B cell (primary cell): ENCODE measurements at regions not wholly inside any gene's neighbourhood (a gene's known extent, or its start where the extent isn't known, plus 50 kb on each side); places are given as distances from the start of the nearest gene placed in this dataset.

Experiments
- ATAC-seq: fragments of 200-7000 bp; cut with Tn5 transposase; one replicate; pipeline ENCODE4 v1.10.0; 2021; ENCODE audit warnings: low read depth, mild to moderate bottlenecking, moderate number of reproducible peaks, moderate library complexity
- CTCF ChIA-PET: fragments of 350-600 bp; sonication (Branson Sonifier 250); formaldehyde crosslinking; loops from one replicate; lab custom pipeline; 2021; ENCODE audit warnings: antibody characterized with exemption, inconsistent platforms; lab: Charles Lee
- POLR2A ChIA-PET: fragments of 350-600 bp; sonication (Branson Sonifier 250); formaldehyde crosslinking; loops from one replicate; lab custom pipeline; 2021; ENCODE audit warnings: antibody characterized with exemption; lab: Charles Lee
- DNase-seq: peaks from one replicate; pipeline ENCODE4 v3.0.0; 2013
- H2AFZ ChIP-seq: 2 replicates; pipeline ENCODE4 v1.6.1; 2012; ENCODE audit warnings: mild to moderate bottlenecking, low read depth, low read length; ENCODE audit not compliant: insufficient read depth, poor library complexity, severe bottlenecking
- H3K27ac ChIP-seq, 2 donors: 1 replicate in 1 of 2; 2 replicates in 1 of 2; pipeline ENCODE4 v1.5.1; 2012 to 2013; ENCODE audit warnings: low read length in 2 of 2, mild to moderate bottlenecking in 2 of 2, moderate library complexity in 1 of 2
- H3K27me3 ChIP-seq, 4 experiments: fragments of 200-600 bp in 1 of 4; sonication (generic) in 1 of 4; replicated peaks in 1 of 4; 1 replicate in 2 of 4; 2 replicates in 2 of 4; pipeline versions ENCODE4 v1.6.1 to v1.7.0; 2013 to 2016; ENCODE audit warnings: low read length in 3 of 4, mild to moderate bottlenecking in 2 of 4, mixed read lengths in 1 of 4, moderate library complexity in 1 of 4; ENCODE audit not compliant: insufficient read depth in 4 of 4, control insufficient read depth in 3 of 4; ENCODE audit errors: control extremely low read depth in 1 of 4
- H3K36me3 ChIP-seq, 2 experiments: replicated peaks in 1 of 2; 1 replicate in 1 of 2; 2 replicates in 1 of 2; pipeline versions ENCODE4 v1.6.1 to v1.7.1; 2013; ENCODE audit warnings: low read length in 1 of 2; ENCODE audit not compliant: insufficient read depth in 2 of 2, control insufficient read depth in 1 of 2; ENCODE audit errors: control extremely low read depth in 1 of 2, extremely low read depth in 1 of 2
- H3K4me1 ChIP-seq, 2 donors: fragments of 200-600 bp in 1 of 2; sonication (generic) in 1 of 2; 1 replicate in 1 of 2; 2 replicates in 1 of 2; pipeline versions ENCODE4 v1.5.1 to v1.6.1; 2013 to 2017; ENCODE audit warnings: low read length in 2 of 2; ENCODE audit not compliant: control insufficient read depth in 2 of 2, insufficient read depth in 2 of 2
- H3K4me2 ChIP-seq: replicated peaks from 2 replicates; pipeline ENCODE3; 2012; ENCODE audit warnings: mild to moderate bottlenecking, low read depth, low read length; ENCODE audit not compliant: poor library complexity, severe bottlenecking
- H3K4me3 ChIP-seq, 5 experiments: fragments of 200-600 bp in 1 of 5; sonication (generic) in 1 of 5; 1 replicate in 3 of 5; 2 replicates in 2 of 5; pipeline versions ENCODE4 v1.5.1 to v1.7.0; 2011 to 2016; ENCODE audit warnings: low read length in 4 of 5, mild to moderate bottlenecking in 4 of 5, low read depth in 2 of 5, control low read depth in 1 of 5, moderate library complexity in 1 of 5; ENCODE audit not compliant: insufficient read depth in 1 of 5; ENCODE audit errors: control extremely low read depth in 1 of 5, extremely low read depth in 1 of 5
- H3K79me2 ChIP-seq: fragments of 200-600 bp; sonication (generic); one replicate; pipeline ENCODE4 v1.6.0; 2016; ENCODE audit warnings: low read length; ENCODE audit not compliant: control insufficient read depth, insufficient read depth
- H3K9ac ChIP-seq: fragments of 200-600 bp; sonication (generic); 2 replicates; pipeline ENCODE4 v1.6.1; 2017; ENCODE audit warnings: mild to moderate bottlenecking, low read length, moderate library complexity
- H3K9me3 ChIP-seq, 3 donors: one replicate each; pipeline versions ENCODE4 v1.6.1 to v1.7.1; 2013; ENCODE audit warnings: low read length in 2 of 3; ENCODE audit not compliant: control insufficient read depth in 2 of 3, insufficient read depth in 1 of 3; ENCODE audit errors: control extremely low read depth in 1 of 3
- H4K20me1 ChIP-seq: 2 replicates; pipeline ENCODE4 v1.6.0; 2012; ENCODE audit warnings: mild to moderate bottlenecking, low read length; ENCODE audit not compliant: insufficient read depth, control insufficient read depth, poor library complexity, severe bottlenecking
- H3K27ac Mint-ChIP-seq: one replicate; pipeline ENCODE4 v1.8.0; 2021; ENCODE audit warnings: mixed read lengths
- H3K27me3 Mint-ChIP-seq: one replicate; pipeline ENCODE4 v1.8.0; 2021; ENCODE audit warnings: mixed read lengths
- H3K4me1 Mint-ChIP-seq: one replicate; pipeline ENCODE4 v1.8.0; 2021; ENCODE audit warnings: mixed read lengths
- H3K4me3 Mint-ChIP-seq: one replicate; pipeline ENCODE4 v1.8.0; 2021; ENCODE audit warnings: mixed read lengths
- H3K9me3 Mint-ChIP-seq: one replicate; pipeline ENCODE4 v1.8.0; 2022; ENCODE audit warnings: mixed read lengths; ENCODE audit not compliant: insufficient read depth
- EZH2 ChIP-seq: IDR thresholded peaks from 2 replicates; pipeline ENCODE4 v1.6.1; 2012; ENCODE audit warnings: borderline replicate concordance, low read depth, mild to moderate bottlenecking, moderate library complexity, low read length; ENCODE audit not compliant: insufficient read depth, poor library complexity, severe bottlenecking
- WGBS: methylation state at CpG from one replicate; pipeline ENCODE4 v1.1.5; 2013; ENCODE audit warnings: missing lambda C conversion rate; ENCODE audit not compliant: insufficient coverage; 5-methylcytosine and 5-hydroxymethylcytosine counted together
- intact Hi-C: fragments of 100-400 bp; cut with micrococcal nuclease; formaldehyde crosslinking; loops from one replicate; pipeline ENCODE4 v1.10.0; 2022
- TF ChIP-seq, protein P1 (sequence below): fragments of 200-600 bp; IDR thresholded peaks from one replicate; pipeline ENCODE4 v1.8.0; 2022; ENCODE audit warnings: antibody characterized with exemption, mild to moderate bottlenecking

DNA sequence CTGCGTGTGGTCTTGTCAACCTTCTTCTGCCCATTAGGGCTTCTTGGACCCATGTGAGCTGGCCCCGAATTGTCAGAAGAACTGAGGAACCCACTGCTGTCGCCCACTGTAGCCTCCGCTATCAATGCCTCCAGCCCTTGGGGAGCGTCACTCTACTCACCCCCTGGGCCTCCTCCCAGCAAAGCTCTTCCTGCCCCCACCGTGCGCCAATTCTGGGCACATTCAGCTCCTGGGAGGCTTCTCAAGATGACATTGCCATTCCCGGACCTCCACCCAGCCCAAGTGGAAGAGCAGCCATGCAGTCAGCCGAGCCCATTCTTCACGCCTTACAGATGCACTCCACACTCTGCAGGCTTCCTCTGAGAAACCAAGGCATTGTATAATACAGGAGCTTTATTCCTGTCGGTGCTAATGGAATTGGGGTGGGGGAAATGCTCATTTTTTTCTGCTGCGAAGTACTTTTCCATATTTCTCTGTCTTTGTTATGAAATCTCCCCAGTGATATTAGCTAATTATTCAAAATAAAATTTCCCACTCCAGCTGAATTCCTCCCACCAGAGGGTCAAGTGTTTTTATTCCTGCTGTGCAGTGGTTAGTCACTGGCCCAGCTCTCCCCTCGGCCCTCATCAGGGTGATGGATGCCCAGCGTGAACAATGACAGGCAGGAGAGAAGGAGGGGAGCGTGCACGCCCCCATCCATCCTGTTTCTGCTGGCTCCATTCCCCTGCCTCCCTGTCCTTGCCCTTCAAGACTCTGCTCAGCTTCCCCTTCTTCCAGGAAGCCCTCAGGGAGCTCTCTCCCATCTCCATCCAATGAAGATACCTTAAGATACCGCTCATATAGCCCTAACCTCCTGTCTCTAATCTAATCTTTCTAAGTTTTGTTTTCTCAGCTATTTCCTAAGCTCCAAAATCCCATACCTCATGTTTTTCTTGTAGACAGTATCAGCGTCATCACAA, 87.7 kb downstream of the C16orf95 start:
- 93% methylated on average over 12 of the region's 18 CpGs for WGBS
- no peak overlapping the region for H2AFZ ChIP-seq
- H3K4me3 Mint-ChIP-seq: no peak overlapping the region
- H3K4me3 ChIP-seq: no peak overlapping the region
- H3K27ac Mint-ChIP-seq: no peak overlapping the region
- peaks cover 6% of the 10 kb centered on the region for H3K27me3 Mint-ChIP-seq
- intact Hi-C loops: no loop called here
- no peaks in the 10 kb centered on the region for H3K4me1 Mint-ChIP-seq
- no peak for ATAC-seq
- no peaks in the 10 kb centered on the region for H4K20me1 ChIP-seq
- POLR2A ChIA-PET: no interaction called here
- no peaks in the 10 kb centered on the region for H3K27me3 ChIP-seq
- H3K9me3 ChIP-seq: peaks cover 0 to 4% (median 0%) of the 10 kb centered on the region in 3 donors
- TF ChIP-seq, protein P1, sequence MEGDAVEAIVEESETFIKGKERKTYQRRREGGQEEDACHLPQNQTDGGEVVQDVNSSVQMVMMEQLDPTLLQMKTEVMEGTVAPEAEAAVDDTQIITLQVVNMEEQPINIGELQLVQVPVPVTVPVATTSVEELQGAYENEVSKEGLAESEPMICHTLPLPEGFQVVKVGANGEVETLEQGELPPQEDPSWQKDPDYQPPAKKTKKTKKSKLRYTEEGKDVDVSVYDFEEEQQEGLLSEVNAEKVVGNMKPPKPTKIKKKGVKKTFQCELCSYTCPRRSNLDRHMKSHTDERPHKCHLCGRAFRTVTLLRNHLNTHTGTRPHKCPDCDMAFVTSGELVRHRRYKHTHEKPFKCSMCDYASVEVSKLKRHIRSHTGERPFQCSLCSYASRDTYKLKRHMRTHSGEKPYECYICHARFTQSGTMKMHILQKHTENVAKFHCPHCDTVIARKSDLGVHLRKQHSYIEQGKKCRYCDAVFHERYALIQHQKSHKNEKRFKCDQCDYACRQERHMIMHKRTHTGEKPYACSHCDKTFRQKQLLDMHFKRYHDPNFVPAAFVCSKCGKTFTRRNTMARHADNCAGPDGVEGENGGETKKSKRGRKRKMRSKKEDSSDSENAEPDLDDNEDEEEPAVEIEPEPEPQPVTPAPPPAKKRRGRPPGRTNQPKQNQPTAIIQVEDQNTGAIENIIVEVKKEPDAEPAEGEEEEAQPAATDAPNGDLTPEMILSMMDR: no peak
- no peak for TF ChIP-seq EZH2
- DNase-seq: no peak
- H3K36me3 ChIP-seq: no peaks in the 10 kb centered on the region
- no peaks in the 10 kb centered on the region for H3K79me2 ChIP-seq
- CTCF ChIA-PET: no interaction called here
- H3K4me2 ChIP-seq: no peak overlapping the region
- no peaks in the 10 kb centered on the region for H3K9me3 Mint-ChIP-seq
- no peaks in the 10 kb centered on the region for H3K4me1 ChIP-seq
- H3K27ac ChIP-seq: no peak overlapping the region
- H3K9ac ChIP-seq: no peak overlapping the region

DNA sequence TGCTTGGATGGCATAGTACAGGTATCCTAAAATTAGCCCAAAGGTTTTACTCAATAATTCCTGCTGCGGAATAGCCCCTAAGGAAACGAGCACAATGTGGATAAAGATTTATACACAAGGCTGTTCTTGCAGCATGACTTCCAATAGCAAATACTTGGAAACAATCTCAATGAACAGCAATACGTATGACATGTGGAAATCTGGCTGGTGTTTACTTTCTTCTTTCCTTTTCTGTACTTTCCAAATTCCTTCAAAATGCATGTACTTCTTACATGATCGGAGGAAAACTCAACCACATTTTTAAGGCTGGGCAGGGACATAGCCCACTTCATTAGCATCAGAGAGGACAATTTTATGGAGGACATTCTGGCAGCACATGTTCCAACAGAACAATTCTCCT, 86.6 kb downstream of the C16orf95 start:
- Histone ChIP-seq H2AFZ (no peak overlapping the region), H3K4me1 (peaks cover under 1 to 1% of the 10 kb centered on the region in 2 donors), H3K27ac (no peak overlapping the region), H3K79me2 (no peaks in the 10 kb centered on the region), H3K27me3 (peaks cover 0 to 2% (median 0%) of the 10 kb centered on the region in 4 experiments), H3K4me2 (no peak overlapping the region), H3K4me3 (no peak overlapping the region), H4K20me1 (no peaks in the 10 kb centered on the region), H3K9ac (no peak overlapping the region), H3K9me3 (peaks cover 0 to 4% (median 0%) of the 10 kb centered on the region in 3 donors), H3K36me3 (no peaks in the 10 kb centered on the region)
- no peaks in the 10 kb centered on the region for H3K9me3 Mint-ChIP-seq
- H3K27me3 Mint-ChIP-seq: peaks cover 7% of the 10 kb centered on the region
- ATAC-seq (no peak), DNase-seq (no peak)
- WGBS: 85% methylated on average over 4 of the region's 4 CpGs
- no peak overlapping the region for H3K4me3 Mint-ChIP-seq
- H3K4me1 Mint-ChIP-seq: peaks cover 2% of the 10 kb centered on the region
- POLR2A ChIA-PET: no interaction called here
- CTCF ChIA-PET: no interaction called here
- H3K27ac Mint-ChIP-seq: no peak overlapping the region
- TF ChIP-seq, protein P1: no peak
- no peak for TF ChIP-seq EZH2
- intact Hi-C loops: no loop called here
